ENCODE measurements at regions not wholly inside any gene's neighbourhood (a gene's known extent, or its start where the extent isn't known, plus 50 kb on each side); places are given as distances from the start of the nearest gene placed in this dataset.

GRCh38 chr7:145903658-145904057 lies 212.9 kb upstream of the CNTNAP2 start:
- Mint-ChIP-seq H3K9me3 (peaks cover 0 to 37% (median 11%) of the 10 kb centered on the region in 9 donors), H3K4me3 (no peak overlapping the region), H3K27ac (no peak overlapping the region), H3K36me3 (no peaks in the 10 kb centered on the region), H3K4me1 (no peaks in the 10 kb centered on the region), H3K27me3 (no peaks in the 10 kb centered on the region)
- ATAC-seq (no peak), DNase-seq (no peak)
- POLR2A ChIA-PET = no interaction called here

- POLR2A ChIA-PET = no interaction called here
- ATAC-seq (no peak), DNase-seq (no peak)
- Mint-ChIP-seq H3K4me1 (no peaks in the 10 kb centered on the region), H3K4me3 (no peak overlapping the region), H3K27ac (no peak overlapping the region), H3K36me3 (no peaks in the 10 kb centered on the region), H3K9me3 (peaks cover 7 to 50% (median 16%) of the 10 kb centered on the region in 9 donors), H3K27me3 (no peaks in the 10 kb centered on the region)
These were observed 214.5 kb upstream of the CNTNAP2 start for GRCh38 chr7:145902123-145902522.

- Mint-ChIP-seq H3K4me1 (no peaks in the 10 kb centered on the region), H3K27me3 (no peaks in the 10 kb centered on the region), H3K36me3 (no peaks in the 10 kb centered on the region), H3K4me3 (no peak overlapping the region), H3K9me3 (peaks cover 7 to 59% (median 20%) of the 10 kb centered on the region in 9 donors), H3K27ac (no peak overlapping the region)
- no peak for ATAC-seq
- DNase-seq = no peak
- POLR2A ChIA-PET = no interaction called here
These were observed 216.7 kb upstream of the CNTNAP2 start for GRCh38 chr7:145899938-145900337.

- no peaks in the 10 kb centered on the region for H3K4me1 Mint-ChIP-seq
- H3K4me3 Mint-ChIP-seq = no peak overlapping the region
- POLR2A ChIA-PET = no interaction called here
- peaks cover 0 to 27% (median 12%) of the 10 kb centered on the region in 9 donors for H3K9me3 Mint-ChIP-seq
- no peaks in the 10 kb centered on the region for H3K36me3 Mint-ChIP-seq
- H3K27ac Mint-ChIP-seq = no peak overlapping the region
- H3K27me3 Mint-ChIP-seq = no peaks in the 10 kb centered on the region
- ATAC-seq (no peak), DNase-seq (no peak)
These were observed 222.6 kb upstream of the CNTNAP2 start for GRCh38 chr7:145893925-145894535.

- POLR2A ChIA-PET = no interaction called here
- ATAC-seq (no peak), DNase-seq (no peak)
- H3K9me3 Mint-ChIP-seq = peaks cover 0 to 14% (median 5%) of the 10 kb centered on the region in 9 donors
- H3K27ac Mint-ChIP-seq = no peak overlapping the region
- H3K4me1 Mint-ChIP-seq = no peaks in the 10 kb centered on the region
- H3K27me3 Mint-ChIP-seq = no peaks in the 10 kb centered on the region
- H3K4me3 Mint-ChIP-seq = no peak overlapping the region
- H3K36me3 Mint-ChIP-seq = no peaks in the 10 kb centered on the region
These were observed 231.7 kb upstream of the CNTNAP2 start for GRCh38 chr7:145884716-145885514.

- H3K4me3 Mint-ChIP-seq = no peak overlapping the region
- H3K4me1 Mint-ChIP-seq = no peaks in the 10 kb centered on the region
- H3K36me3 Mint-ChIP-seq = no peaks in the 10 kb centered on the region
- ATAC-seq = no peak
- peaks cover 0 to 13% (median 4%) of the 10 kb centered on the region in 9 donors for H3K9me3 Mint-ChIP-seq
- DNase-seq = no peak
- no peak overlapping the region for H3K27ac Mint-ChIP-seq
- no peaks in the 10 kb centered on the region for H3K27me3 Mint-ChIP-seq
- POLR2A ChIA-PET = no interaction called here
These were observed 240.2 kb upstream of the CNTNAP2 start for GRCh38 chr7:145876376-145876775.

- no peaks in the 10 kb centered on the region for H3K27me3 Mint-ChIP-seq
- no peaks in the 10 kb centered on the region for H3K36me3 Mint-ChIP-seq
- no peaks in the 10 kb centered on the region for H3K4me1 Mint-ChIP-seq
- ATAC-seq (no peak), DNase-seq (no peak)
- no peak overlapping the region for H3K4me3 Mint-ChIP-seq
- H3K9me3 Mint-ChIP-seq = peaks cover 0 to 12% (median 2%) of the 10 kb centered on the region in 9 donors
- H3K27ac Mint-ChIP-seq = no peak overlapping the region
- POLR2A ChIA-PET = no interaction called here
These were observed 241.3 kb upstream of the CNTNAP2 start for GRCh38 chr7:145875267-145875666.

- Mint-ChIP-seq H3K9me3 (peaks cover 9 to 49% (median 22%) of the 10 kb centered on the region in 9 donors), H3K36me3 (peaks cover 0 to 5% (median 0%) of the 10 kb centered on the region in 3 donors), H3K4me3 (no peak overlapping the region), H3K27ac (no peak overlapping the region), H3K27me3 (no peaks in the 10 kb centered on the region), H3K4me1 (no peaks in the 10 kb centered on the region)
- ATAC-seq = no peak
- no peak for DNase-seq
- POLR2A ChIA-PET = no interaction called here
These were observed 247.7 kb upstream of the CNTNAP2 start for GRCh38 chr7:145868935-145869334.

GRCh38 chr7:145862212-145862611 lies 254.4 kb upstream of the CNTNAP2 start:
- H3K4me1 Mint-ChIP-seq = no peaks in the 10 kb centered on the region
- H3K4me3 Mint-ChIP-seq = no peak overlapping the region
- POLR2A ChIA-PET = no interaction called here
- H3K9me3 Mint-ChIP-seq = peaks cover 2 to 29% (median 12%) of the 10 kb centered on the region in 9 donors
- H3K27ac Mint-ChIP-seq = no peak overlapping the region
- H3K27me3 Mint-ChIP-seq = no peaks in the 10 kb centered on the region
- no peak for ATAC-seq
- H3K36me3 Mint-ChIP-seq = no peaks in the 10 kb centered on the region
- DNase-seq = no peak

GRCh38 chr7:145860809-145861208 lies 255.8 kb upstream of the CNTNAP2 start:
- POLR2A ChIA-PET = no interaction called here
- H3K27me3 Mint-ChIP-seq = no peaks in the 10 kb centered on the region
- no peak overlapping the region for H3K4me3 Mint-ChIP-seq
- no peak for ATAC-seq
- peaks cover 3 to 29% (median 8%) of the 10 kb centered on the region in 9 donors for H3K9me3 Mint-ChIP-seq
- no peaks in the 10 kb centered on the region for H3K36me3 Mint-ChIP-seq
- DNase-seq = no peak
- no peak overlapping the region for H3K27ac Mint-ChIP-seq
- H3K4me1 Mint-ChIP-seq = no peaks in the 10 kb centered on the region

GRCh38 chr7:145850636-145851035 lies 266.0 kb upstream of the CNTNAP2 start:
- Mint-ChIP-seq H3K9me3 (peaks cover 2 to 31% (median 9%) of the 10 kb centered on the region in 9 donors), H3K4me1 (no peaks in the 10 kb centered on the region), H3K36me3 (no peaks in the 10 kb centered on the region), H3K27me3 (no peaks in the 10 kb centered on the region), H3K27ac (no peak overlapping the region), H3K4me3 (no peak overlapping the region)
- ATAC-seq = no peak
- POLR2A ChIA-PET = no interaction called here
- DNase-seq = no peak

- Mint-ChIP-seq H3K27ac (no peak overlapping the region), H3K4me1 (no peaks in the 10 kb centered on the region), H3K9me3 (peaks cover 0 to 22% (median 7%) of the 10 kb centered on the region in 9 donors), H3K36me3 (no peaks in the 10 kb centered on the region), H3K4me3 (no peak overlapping the region), H3K27me3 (no peaks in the 10 kb centered on the region)
- ATAC-seq (no peak), DNase-seq (no peak)
- POLR2A ChIA-PET = no interaction called here
These were observed 267.9 kb upstream of the CNTNAP2 start for GRCh38 chr7:145848691-145849090.

GRCh38 chr7:145845345-145845744 lies 271.3 kb upstream of the CNTNAP2 start:
- H3K4me3 Mint-ChIP-seq = no peak overlapping the region
- H3K9me3 Mint-ChIP-seq = peaks cover 0 to 18% (median 4%) of the 10 kb centered on the region in 9 donors
- no peaks in the 10 kb centered on the region for H3K27me3 Mint-ChIP-seq
- no peaks in the 10 kb centered on the region for H3K4me1 Mint-ChIP-seq
- POLR2A ChIA-PET = no interaction called here
- H3K36me3 Mint-ChIP-seq = no peaks in the 10 kb centered on the region
- ATAC-seq (no peak), DNase-seq (no peak)
- no peak overlapping the region for H3K27ac Mint-ChIP-seq

GRCh38 chr7:145839814-145840213 lies 276.8 kb upstream of the CNTNAP2 start:
- no peak overlapping the region for H3K27ac Mint-ChIP-seq

More at GRCh38 chr7:145839814-145840213, 276.8 kb upstream of the CNTNAP2 start:
- Mint-ChIP-seq H3K9me3 (peaks cover 0 to 19% (median 8%) of the 10 kb centered on the region in 9 donors), H3K36me3 (no peaks in the 10 kb centered on the region), H3K4me3 (no peak overlapping the region), H3K27me3 (peaks cover 0 to 1% (median 0%) of the 10 kb centered on the region in 5 donors), H3K4me1 (no peaks in the 10 kb centered on the region)
- ATAC-seq = no peak
- POLR2A ChIA-PET = no interaction called here
- DNase-seq = no peak
